ENCODE measurements at regions not wholly inside any gene's neighbourhood (a gene's known extent, or its start where the extent isn't known, plus 50 kb on each side); places are given as distances from the start of the nearest gene placed in this dataset.

DNA sequence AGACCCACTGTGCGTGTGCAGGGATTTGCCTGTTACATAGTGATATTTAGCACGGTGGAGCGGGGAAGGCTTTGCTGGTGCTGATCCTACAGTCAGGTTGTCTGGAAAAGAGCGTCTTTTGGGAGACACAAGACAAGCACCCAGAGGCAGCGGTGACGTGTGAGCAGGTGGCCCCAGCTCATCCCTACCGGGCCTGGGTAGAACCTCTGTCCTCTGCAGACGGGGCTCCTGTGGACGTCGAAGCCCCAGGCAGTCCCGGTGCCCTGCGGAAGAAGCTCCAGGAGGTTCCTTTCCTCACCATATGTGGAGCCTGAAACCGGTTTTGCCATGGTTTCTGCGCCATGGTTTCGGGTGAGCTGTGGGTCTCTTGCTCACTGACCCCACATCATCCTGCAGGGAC lies 68.9 kb upstream of the AFDN start:
- DNase-seq (ENCODE audit: low spot score): no peak
- Mint-ChIP-seq H3K27ac (no peak overlapping the region), H3K9me3 (no peaks in the 10 kb centered on the region)

DNA sequence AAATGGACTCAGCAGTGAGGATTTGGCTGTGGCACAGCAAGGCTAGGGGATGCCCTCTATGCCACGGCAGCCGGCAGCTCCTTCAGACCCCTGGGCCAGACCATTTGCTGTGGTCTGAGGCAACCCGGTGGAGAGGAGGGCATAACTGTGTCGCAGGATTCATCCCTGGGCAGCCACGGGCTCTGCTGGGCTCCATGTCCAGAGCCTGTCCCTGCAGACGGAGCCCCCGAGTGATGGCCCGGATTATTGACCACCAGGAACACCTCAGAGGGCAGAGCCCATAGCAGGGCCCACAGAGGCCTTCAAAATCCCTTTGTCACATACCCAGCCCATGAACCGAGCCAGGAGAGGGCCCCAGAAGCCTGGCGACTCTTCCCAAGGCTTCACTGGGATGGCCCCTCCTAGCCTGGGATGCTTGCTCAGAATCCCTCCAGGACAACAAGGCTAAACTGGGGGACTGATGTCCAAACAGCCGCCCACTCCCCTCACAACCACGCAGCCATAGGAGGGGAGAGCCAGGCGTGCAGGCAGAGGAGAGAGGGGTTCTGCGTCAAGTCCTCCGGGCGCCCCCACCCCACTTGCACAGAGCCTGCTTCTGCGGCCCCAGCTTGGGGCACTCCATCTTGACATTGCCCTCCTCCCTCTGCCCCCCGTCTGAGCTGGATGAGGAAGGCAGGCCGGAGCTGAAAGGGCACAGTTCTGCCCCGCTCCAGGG lies 68.2 kb upstream of the AFDN start:
- H3K9me3 Mint-ChIP-seq: no peaks in the 10 kb centered on the region
- H3K4me1 Mint-ChIP-seq (ENCODE audit: low read depth): no peaks in the 10 kb centered on the region
- intact Hi-C loops (cut with micrococcal nuclease): no loop called here
- H3K36me3 Mint-ChIP-seq (ENCODE audit: low read depth): no peaks in the 10 kb centered on the region
- H3K4me3 Mint-ChIP-seq (ENCODE audit: low read depth): no peak overlapping the region
- DNase-seq (ENCODE audit: low spot score): no peak
- no peak overlapping the region for H3K27ac Mint-ChIP-seq
- H3K27me3 Mint-ChIP-seq (ENCODE audit: low read depth): peaks cover 2% of the 10 kb centered on the region

More for the DNA sequence above, 68.9 kb upstream of the AFDN start:
- no peaks in the 10 kb centered on the region for H3K4me1 Mint-ChIP-seq (ENCODE audit: low read depth)
- H3K27me3 Mint-ChIP-seq (ENCODE audit: low read depth): peaks cover 2% of the 10 kb centered on the region
- no peak overlapping the region for H3K4me3 Mint-ChIP-seq (ENCODE audit: low read depth)
- intact Hi-C loops (cut with micrococcal nuclease): no loop called here
- no peaks in the 10 kb centered on the region for H3K36me3 Mint-ChIP-seq (ENCODE audit: low read depth)

- DNase-seq (ENCODE audit: low spot score): no peak
- intact Hi-C loops (cut with micrococcal nuclease): no loop called here
- H3K27ac Mint-ChIP-seq: no peak overlapping the region
- no peaks in the 10 kb centered on the region for H3K27me3 Mint-ChIP-seq (ENCODE audit: low read depth)
- H3K4me3 Mint-ChIP-seq (ENCODE audit: low read depth): no peak overlapping the region
- H3K4me1 Mint-ChIP-seq (ENCODE audit: low read depth): no peaks in the 10 kb centered on the region
- no peaks in the 10 kb centered on the region for H3K9me3 Mint-ChIP-seq
- H3K36me3 Mint-ChIP-seq (ENCODE audit: low read depth): no peaks in the 10 kb centered on the region
These were observed 67.5 kb upstream of the AFDN start for GRCh38 chr6:167759206-167759605.

DNA sequence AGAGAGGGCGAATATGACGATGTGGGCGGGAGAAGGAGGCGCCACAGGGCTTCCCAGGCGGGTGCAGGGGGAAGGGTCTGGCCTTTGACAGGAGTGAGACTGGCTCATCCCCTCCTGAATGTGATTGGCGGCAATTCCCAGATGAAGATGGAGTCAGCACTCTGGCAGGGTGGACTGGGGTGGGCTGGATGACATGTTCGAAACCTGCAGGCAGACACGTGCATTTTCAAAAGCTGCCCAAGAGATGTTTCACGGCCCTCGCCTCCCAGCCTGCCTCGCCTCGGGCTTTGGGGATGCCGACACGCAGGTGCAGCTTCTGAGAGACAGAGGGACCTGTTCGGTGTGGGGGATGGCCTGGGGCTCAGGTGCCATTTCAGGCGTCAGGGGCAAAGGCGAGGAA lies 66.8 kb upstream of the AFDN start:
- Mint-ChIP-seq H3K9me3 (no peaks in the 10 kb centered on the region), H3K27ac (no peak overlapping the region), H3K4me1 (ENCODE audit: low read depth) (no peaks in the 10 kb centered on the region), H3K4me3 (ENCODE audit: low read depth) (no peak overlapping the region), H3K27me3 (ENCODE audit: low read depth) (no peaks in the 10 kb centered on the region), H3K36me3 (ENCODE audit: low read depth) (no peaks in the 10 kb centered on the region)
- intact Hi-C loops (cut with micrococcal nuclease): no loop called here
- no peak for DNase-seq (ENCODE audit: low spot score)

DNA sequence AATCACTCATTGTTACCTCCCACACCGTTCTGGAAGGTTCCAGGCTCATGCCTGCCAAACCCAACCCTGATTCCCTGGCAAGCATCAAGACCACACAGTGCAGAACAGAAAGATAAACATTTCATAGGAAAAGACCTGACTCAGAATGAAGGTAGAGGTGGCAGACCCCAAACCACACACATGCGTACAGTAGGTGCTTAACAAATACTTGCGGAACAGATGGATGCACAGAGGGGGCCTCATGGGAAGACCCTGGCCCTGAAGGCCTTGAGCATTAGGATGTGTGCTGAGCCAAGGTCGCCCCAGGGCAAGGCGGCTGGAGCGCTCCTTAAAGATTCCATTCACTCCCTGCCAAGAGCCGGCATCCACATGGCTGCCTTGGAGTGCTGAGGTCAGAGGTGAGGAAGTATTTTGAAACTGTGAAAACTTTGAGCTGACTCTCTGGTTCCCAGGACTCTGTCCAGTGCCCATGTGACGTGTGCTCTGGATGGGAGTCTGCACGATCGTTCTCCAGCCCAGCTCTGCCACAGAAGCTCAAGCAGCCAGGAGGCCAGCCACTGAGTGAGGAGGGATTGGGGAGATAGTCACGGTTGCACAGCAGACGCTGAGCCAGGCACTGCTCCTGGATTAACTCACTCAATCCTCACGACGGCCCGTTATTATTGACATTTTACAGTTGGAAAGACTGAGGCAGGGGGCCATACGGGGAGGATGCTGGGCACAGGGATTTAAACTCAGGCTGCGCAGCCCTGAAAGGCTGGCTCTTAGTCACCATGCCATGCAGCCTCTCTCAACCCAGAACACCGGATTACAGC lies 65.5 kb upstream of the AFDN start:
- Mint-ChIP-seq H3K27me3 (ENCODE audit: low read depth) (peaks cover 4% of the 10 kb centered on the region), H3K36me3 (ENCODE audit: low read depth) (no peaks in the 10 kb centered on the region), H3K4me3 (ENCODE audit: low read depth) (no peak overlapping the region), H3K27ac (no peak overlapping the region), H3K9me3 (no peaks in the 10 kb centered on the region), H3K4me1 (ENCODE audit: low read depth) (no peaks in the 10 kb centered on the region)
- no peak for DNase-seq (ENCODE audit: low spot score)
- intact Hi-C loops (cut with micrococcal nuclease): no loop called here

- Mint-ChIP-seq H3K4me1 (ENCODE audit: low read depth) (no peaks in the 10 kb centered on the region), H3K27me3 (ENCODE audit: low read depth) (peaks cover 4% of the 10 kb centered on the region), H3K36me3 (ENCODE audit: low read depth) (no peaks in the 10 kb centered on the region), H3K4me3 (ENCODE audit: low read depth) (no peak overlapping the region), H3K9me3 (no peaks in the 10 kb centered on the region), H3K27ac (no peak overlapping the region)
- intact Hi-C loops (cut with micrococcal nuclease): no loop called here
- no peak for DNase-seq (ENCODE audit: low spot score)
These were observed 64.9 kb upstream of the AFDN start for GRCh38 chr6:167761794-167762258.

DNA sequence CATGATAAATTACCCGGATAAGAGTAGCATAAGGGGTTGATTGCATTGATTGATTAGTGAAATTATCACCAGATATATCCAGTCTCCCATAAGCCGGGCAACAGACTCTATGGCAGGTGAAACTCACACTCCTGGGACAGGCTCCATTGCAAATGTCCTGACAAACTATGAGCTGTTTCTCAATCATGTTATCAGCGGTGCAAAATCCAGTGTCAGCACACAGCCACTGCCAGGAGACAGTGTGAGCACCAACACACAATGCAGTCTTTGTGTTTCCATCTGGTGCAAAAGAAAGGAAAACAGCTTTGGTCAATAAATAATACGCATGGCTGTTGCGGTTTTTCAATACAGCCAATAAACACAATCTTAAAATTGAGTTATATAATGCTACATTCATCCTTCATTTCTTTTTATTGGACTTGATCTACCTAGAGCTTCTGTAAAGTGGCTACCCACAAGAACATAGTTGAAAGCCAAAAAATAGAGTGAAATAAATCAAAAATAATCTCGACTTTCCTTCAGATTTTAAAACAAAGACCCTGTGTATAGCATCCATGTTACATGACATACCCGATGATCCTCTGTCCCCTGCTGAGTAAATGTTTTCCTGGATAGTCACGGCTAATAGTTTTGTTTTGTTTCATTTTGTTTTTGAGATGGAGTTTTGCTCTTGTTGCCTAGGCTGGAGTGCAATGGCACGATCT lies 64.3 kb upstream of the AFDN start:
- Mint-ChIP-seq H3K36me3 (ENCODE audit: low read depth) (no peaks in the 10 kb centered on the region), H3K9me3 (no peaks in the 10 kb centered on the region), H3K4me1 (ENCODE audit: low read depth) (no peaks in the 10 kb centered on the region), H3K27ac (no peak overlapping the region), H3K27me3 (ENCODE audit: low read depth) (peaks cover 4% of the 10 kb centered on the region), H3K4me3 (ENCODE audit: low read depth) (no peak overlapping the region)
- no peak for DNase-seq (ENCODE audit: low spot score)
- intact Hi-C loops (cut with micrococcal nuclease): no loop called here

- DNase-seq (ENCODE audit: low spot score): no peak
- H3K36me3 Mint-ChIP-seq (ENCODE audit: low read depth): no peaks in the 10 kb centered on the region
- no peaks in the 10 kb centered on the region for H3K9me3 Mint-ChIP-seq
- H3K27ac Mint-ChIP-seq: no peak overlapping the region
- no peak overlapping the region for H3K4me3 Mint-ChIP-seq (ENCODE audit: low read depth)
- H3K4me1 Mint-ChIP-seq (ENCODE audit: low read depth): no peaks in the 10 kb centered on the region
- H3K27me3 Mint-ChIP-seq (ENCODE audit: low read depth): peaks cover 4% of the 10 kb centered on the region
- intact Hi-C loops (cut with micrococcal nuclease): no loop called here
These were observed 63.4 kb upstream of the AFDN start for GRCh38 chr6:167763056-167763944.

DNA sequence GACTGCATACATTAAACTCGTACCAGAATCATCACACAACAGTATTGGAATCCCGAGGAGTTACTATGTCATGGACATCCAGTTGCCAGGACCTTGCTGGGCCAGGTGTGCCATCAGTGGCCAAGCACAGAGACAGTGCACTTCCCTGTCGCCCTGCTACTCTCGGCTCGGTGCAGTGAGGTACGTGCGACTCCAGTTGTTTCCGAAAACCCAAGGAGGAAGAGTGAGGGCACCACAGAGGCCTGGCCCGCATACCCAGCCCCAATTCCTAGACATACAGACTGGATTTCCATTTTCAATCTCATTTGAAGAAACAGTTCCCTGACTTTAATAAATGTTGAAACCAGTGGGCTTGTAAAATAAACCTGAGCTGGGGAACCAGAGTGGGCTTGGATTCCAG lies 62.5 kb upstream of the AFDN start:
- DNase-seq (ENCODE audit: low spot score): no peak
- H3K4me1 Mint-ChIP-seq (ENCODE audit: low read depth): no peaks in the 10 kb centered on the region
- no peaks in the 10 kb centered on the region for H3K36me3 Mint-ChIP-seq (ENCODE audit: low read depth)
- no peak overlapping the region for H3K4me3 Mint-ChIP-seq (ENCODE audit: low read depth)
- peaks cover 4% of the 10 kb centered on the region for H3K27me3 Mint-ChIP-seq (ENCODE audit: low read depth)
- intact Hi-C loops (cut with micrococcal nuclease): no loop called here
- H3K27ac Mint-ChIP-seq: no peak overlapping the region
- H3K9me3 Mint-ChIP-seq: no peaks in the 10 kb centered on the region

- no peaks in the 10 kb centered on the region for H3K36me3 Mint-ChIP-seq (ENCODE audit: low read depth)
- H3K27me3 Mint-ChIP-seq (ENCODE audit: low read depth): peaks cover 4% of the 10 kb centered on the region
- intact Hi-C loops (cut with micrococcal nuclease): no loop called here
- no peaks in the 10 kb centered on the region for H3K4me1 Mint-ChIP-seq (ENCODE audit: low read depth)
- no peak overlapping the region for H3K27ac Mint-ChIP-seq
- H3K4me3 Mint-ChIP-seq (ENCODE audit: low read depth): no peak overlapping the region
- H3K9me3 Mint-ChIP-seq: no peaks in the 10 kb centered on the region
- no peak for DNase-seq (ENCODE audit: low spot score)
These were observed 61.8 kb upstream of the AFDN start for GRCh38 chr6:167764713-167765479.

GRCh38 chr6:167766986-167767714 lies 59.6 kb upstream of the AFDN start:
- no peaks in the 10 kb centered on the region for H3K9me3 Mint-ChIP-seq
- no peak overlapping the region for H3K4me3 Mint-ChIP-seq (ENCODE audit: low read depth)
- H3K27me3 Mint-ChIP-seq (ENCODE audit: low read depth): peaks cover 4% of the 10 kb centered on the region
- DNase-seq (ENCODE audit: low spot score): no peak
- no peak overlapping the region for H3K27ac Mint-ChIP-seq
- H3K4me1 Mint-ChIP-seq (ENCODE audit: low read depth): no peaks in the 10 kb centered on the region
- no peaks in the 10 kb centered on the region for H3K36me3 Mint-ChIP-seq (ENCODE audit: low read depth)
- intact Hi-C loops (cut with micrococcal nuclease): no loop called here

All from activated T-helper 2 cell treated with anti-CD3 and anti-CD28 coated beads, Interferon-gamma antibody, Interleukin-2, Interleukin-4, amounts not matched to agents 10 μg/mL and 5 μg/mL and 100 μg/mL, durations not matched to agents 14 hours and 24 hours and 36 hours (primary cell).